HepG2 (cell line): ENCODE measurements at regions not wholly inside any gene's neighbourhood (a gene's known extent, or its start where the extent isn't known, plus 50 kb on each side); places are given as distances from the start of the nearest gene placed in this dataset.

ENCODE experiments used
- ATAC-seq: fragments of 200-7000 bp; cut with Tn5 transposase; 3 replicates; pipeline ENCODE4 v1.9.1; 2020; ENCODE audit warnings: mild to moderate bottlenecking, moderate library complexity
- BruUV-seq: library from RNA; stranded (reverse); fragments of 400-500 nt; replicated peaks from 2 replicates; lab custom pipeline; 2021; lab: Mats Ljungman, UMichigan
- CTCF ChIA-PET: fragments of 300-600 bp; formaldehyde crosslinking; extraction: SDS; loops from one replicate; lab custom pipeline; 2021; ENCODE audit warnings: low total read pairs, inconsistent platforms, low intra/inter-chr PET ratio; lab: Yijun Ruan, JAX
- POLR2A ChIA-PET: fragments of 350-600 bp; sonication (Branson Sonifier 250); formaldehyde crosslinking; loops from one replicate; lab custom pipeline; 2020; ENCODE audit warnings: antibody characterized with exemption, inconsistent platforms; lab: Yijun Ruan, JAX
- DNase-seq: peaks from one replicate; pipeline ENCODE4 v3.0.0-alpha.2; 2015; ENCODE audit warnings: low spot score
- FAIRE-seq: peaks from 3 replicates; lab custom pipeline; 2011; peaks lifted over from hg19 to GRCh38; lab: Jason Lieb, UNC
- H2AFZ ChIP-seq: one replicate; pipeline ENCODE4 v1.6.1; 2011; ENCODE audit warnings: low read length, inconsistent platforms
- H3K27ac ChIP-seq: fragments of 300-600 bp; 3 replicates; pipeline ENCODE4 v1.8.0; 2011; ENCODE audit warnings: mixed run types, mild to moderate bottlenecking, mixed read lengths, low read length, inconsistent platforms; ENCODE audit not compliant: insufficient read depth; ENCODE audit errors: extremely low read length
- H3K27me3 ChIP-seq, 2 experiments: fragments of 200-600 bp in 1 of 2; 2 replicates in 1 of 2; 3 replicates in 1 of 2; pipeline versions ENCODE4 v1.6.0 to v1.8.0; 2011; ENCODE audit warnings: low read length in 2 of 2, mild to moderate bottlenecking in 2 of 2, moderate library complexity in 2 of 2, inconsistent platforms in 1 of 2; ENCODE audit not compliant: insufficient read depth in 2 of 2, control insufficient read depth in 1 of 2
- H3K36me3 ChIP-seq, 2 experiments: fragments of 200-600 bp in 1 of 2; replicated peaks in 1 of 2; 2 replicates in 1 of 2; 3 replicates in 1 of 2; pipeline versions ENCODE4 v1.5.1 to v1.8.0; 2011; ENCODE audit warnings: low read length in 2 of 2, inconsistent platforms in 1 of 2; ENCODE audit not compliant: insufficient read depth in 2 of 2, control insufficient read depth in 1 of 2
- H3K4me1 ChIP-seq: 2 replicates; pipeline ENCODE4 v1.5.1; 2012; ENCODE audit warnings: low read length, inconsistent platforms; ENCODE audit not compliant: insufficient read depth
- H3K4me2 ChIP-seq: 2 replicates; pipeline ENCODE4 v1.6.0; 2011; ENCODE audit warnings: low read depth, low read length, inconsistent platforms
- H3K4me3 ChIP-seq, 3 experiments: fragments of 200-600 bp in 1 of 3; sonication (generic), shearing (Covaris generic) in 1 of 3; replicated peaks in 1 of 3; 2 replicates each; pipeline ENCODE4 v1.5.1; 2011 to 2016; ENCODE audit warnings: low read length in 3 of 3, inconsistent platforms in 2 of 3, low read depth in 2 of 3, mild to moderate bottlenecking in 2 of 3, control low read depth in 1 of 3, mixed read lengths in 1 of 3; ENCODE audit not compliant: insufficient read depth in 1 of 3
- H3K79me2 ChIP-seq: one replicate; pipeline ENCODE4 v1.6.1; 2011; ENCODE audit warnings: low read length, inconsistent platforms; ENCODE audit not compliant: insufficient read depth
- H3K9ac ChIP-seq: 2 replicates; pipeline ENCODE4 v1.6.0; 2011; ENCODE audit warnings: mild to moderate bottlenecking, low read depth, low read length, inconsistent platforms; ENCODE audit not compliant: insufficient read depth
- H3K9me3 ChIP-seq: 2 replicates; pipeline ENCODE4 v1.5.1; 2012; ENCODE audit warnings: mild to moderate bottlenecking, low read length
- H4K20me1 ChIP-seq: 2 replicates; pipeline ENCODE4 v1.6.0; 2011; ENCODE audit warnings: inconsistent platforms, mild to moderate bottlenecking, low read length, moderate library complexity; ENCODE audit not compliant: insufficient read depth
- EED ChIP-seq: sonication (generic); formaldehyde crosslinking; IDR thresholded peaks from 2 replicates; pipeline ENCODE4 v1.5.0; 2020; ENCODE audit warnings: mild to moderate bottlenecking, missing genetic modification reagents
- HMG20B ChIP-seq: conservative IDR thresholded peaks from 2 replicates; pipeline ENCODE4 v1.6.1; 2016; ENCODE audit warnings: missing genetic modification reagents, missing compliant biosample characterization
- HMGA1 ChIP-seq: sonication (generic); formaldehyde crosslinking; conservative IDR thresholded peaks from 2 replicates; pipeline ENCODE4 v1.4.0; 2020; ENCODE audit warnings: missing genetic modification reagents
- HOXA9 ChIP-seq: sonication (generic); formaldehyde crosslinking; IDR thresholded peaks from 2 replicates; pipeline ENCODE4 v1.8.1; 2022; ENCODE audit warnings: missing genetic modification reagents, mild to moderate bottlenecking, moderate library complexity, borderline replicate concordance
- KDM5B ChIP-seq: sonication (generic); formaldehyde crosslinking; IDR thresholded peaks from 2 replicates; pipeline ENCODE4 v1.4.0; 2020; ENCODE audit warnings: missing genetic modification reagents, mild to moderate bottlenecking, borderline replicate concordance
- MAFF ChIP-seq: IDR thresholded peaks from 2 replicates; pipeline ENCODE4 v1.6.1; 2011; ENCODE audit warnings: low read depth, low read length, improper control_type of control experiment
- ZFAT ChIP-seq: sonication (generic); formaldehyde crosslinking; conservative IDR thresholded peaks from 2 replicates; pipeline ENCODE4 v1.8.1; 2023; ENCODE audit warnings: missing genetic modification reagents, inconsistent platforms
- ZNF546 ChIP-seq: sonication (generic); formaldehyde crosslinking; conservative IDR thresholded peaks from 2 replicates; pipeline ENCODE4 v1.8.1; 2023; ENCODE audit warnings: mild to moderate bottlenecking, missing genetic modification reagents
- ZNF678 ChIP-seq: sonication (generic); formaldehyde crosslinking; IDR thresholded peaks from 2 replicates; pipeline ENCODE4 v1.4.0; 2020; ENCODE audit warnings: mild to moderate bottlenecking, missing genetic modification reagents
- WGBS: methylation state at CpG from one replicate; pipeline ENCODE4 v1.1.6; 2017; ENCODE audit warnings: low lambda C conversion rate; 5-methylcytosine and 5-hydroxymethylcytosine counted together
- in situ Hi-C: cut with HindIII; loops from 2 replicates; pipeline ENCODE4 v1.10.0; 2017; ENCODE audit warnings: low pct_unique_long_range_greater_than_20kb; ENCODE audit not compliant: extremely low pct_ligation_motif_present
- intact Hi-C: fragments of 100-400 bp; cut with micrococcal nuclease; formaldehyde crosslinking; loops from one replicate; pipeline ENCODE4 v1.10.0; 2022; ENCODE audit not compliant: unreplicated experiment
- TF ChIP-seq, protein P1 (sequence below): sonication (generic); formaldehyde crosslinking; IDR thresholded peaks from 2 replicates; pipeline ENCODE4 v1.4.0; 2020; ENCODE audit warnings: missing genetic modification reagents
- TF ChIP-seq, protein P2 (sequence below): sonication (generic); formaldehyde crosslinking; IDR thresholded peaks from 2 replicates; pipeline ENCODE4 v1.9.0; 2022; ENCODE audit warnings: missing genetic modification reagents, mild to moderate bottlenecking, borderline replicate concordance
- TF ChIP-seq, protein P3 (sequence below): sonication (generic); formaldehyde crosslinking; IDR thresholded peaks from 2 replicates; pipeline ENCODE4 v1.8.1; 2023; ENCODE audit warnings: mild to moderate bottlenecking, moderate library complexity, missing genetic modification reagents
- TF ChIP-seq, protein P4 (sequence below): IDR thresholded peaks from 2 replicates; pipeline ENCODE4 v1.6.1; 2016; ENCODE audit warnings: missing biosample characterization, missing genetic modification reagents, low read depth

DNA sequence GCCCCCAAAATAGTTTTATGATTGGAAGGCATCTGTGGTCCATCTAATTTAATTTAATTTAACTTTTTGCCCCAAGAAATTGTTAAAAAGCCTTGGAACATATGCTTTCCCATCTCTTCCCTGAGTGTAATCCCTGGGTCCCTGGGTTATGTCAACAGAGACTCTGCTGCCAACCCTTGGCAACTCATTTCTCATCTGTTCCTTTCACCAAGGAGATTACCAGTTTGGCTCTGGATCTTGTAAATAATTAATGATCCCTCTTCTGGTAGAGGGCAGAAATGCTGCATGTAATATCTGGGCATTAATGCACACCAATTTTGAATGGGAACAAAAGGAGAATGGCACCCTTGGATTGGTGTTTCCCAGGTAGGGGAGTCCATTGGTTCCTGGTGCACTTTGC, 514.2 kb downstream of the CCSER2 start:
- Histone ChIP-seq H3K27me3 (0 out of 5 replicates have a peak, but pooled peaks cover 0 to 3% of the 10 kb centered on the region in 2 experiments), H3K4me1 (no peaks in the 10 kb centered on the region), H3K4me3 (no peak overlapping the region), H3K4me2 (no peak overlapping the region), H2AFZ (no peak overlapping the region), H3K9ac (no peak overlapping the region), H3K9me3 (no peaks in the 10 kb centered on the region), H3K27ac (no peak overlapping the region), H4K20me1 (no peaks in the 10 kb centered on the region), H3K79me2 (no peaks in the 10 kb centered on the region), H3K36me3 (no peaks in the 10 kb centered on the region)
- FAIRE-seq = no peak
- BruUV-seq = no TSS peak
- intact Hi-C loops = no loop called here
- in situ Hi-C loops = no loop called here
- CTCF ChIA-PET = no interaction called here
- DNase-seq = no peak
- POLR2A ChIA-PET = no interaction called here
- TF ChIP-seq KDM5B (CRISPR knock-in tag) = no peak
- ATAC-seq = no peak

DNA sequence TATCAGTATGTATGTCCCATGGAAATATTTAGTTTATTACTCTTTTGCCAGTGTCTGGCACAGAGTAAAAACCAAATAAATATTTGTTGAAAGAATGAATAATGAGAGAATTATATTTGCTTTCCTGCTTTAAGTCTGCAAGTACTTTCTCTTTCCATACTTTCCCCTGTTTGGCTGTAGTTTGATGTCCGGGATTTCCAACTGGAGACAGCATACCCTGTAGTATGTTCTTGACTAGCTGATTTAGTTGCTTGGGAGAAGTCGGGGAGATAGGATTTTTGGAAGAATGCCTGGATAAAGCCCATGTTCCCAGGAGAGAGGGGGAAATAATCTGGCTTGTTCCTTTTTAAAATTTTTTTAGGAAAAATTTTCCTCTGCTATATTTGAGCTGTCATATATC, 516.1 kb downstream of the CCSER2 start:
- in situ Hi-C loops (no loop called here), intact Hi-C loops (no loop called here)
- TF ChIP-seq ZNF546 (CRISPR knock-in tag) (no peak), EED (CRISPR knock-in tag) (no peak), HOXA9 (CRISPR knock-in tag) (no peak), ZFAT (CRISPR knock-in tag) (no peak), MAFF (no peak), HMG20B (CRISPR knock-in tag) (no peak), HMGA1 (CRISPR knock-in tag) (no peak), ZNF678 (CRISPR knock-in tag) (no peak)
- TF ChIP-seq, protein P1, sequence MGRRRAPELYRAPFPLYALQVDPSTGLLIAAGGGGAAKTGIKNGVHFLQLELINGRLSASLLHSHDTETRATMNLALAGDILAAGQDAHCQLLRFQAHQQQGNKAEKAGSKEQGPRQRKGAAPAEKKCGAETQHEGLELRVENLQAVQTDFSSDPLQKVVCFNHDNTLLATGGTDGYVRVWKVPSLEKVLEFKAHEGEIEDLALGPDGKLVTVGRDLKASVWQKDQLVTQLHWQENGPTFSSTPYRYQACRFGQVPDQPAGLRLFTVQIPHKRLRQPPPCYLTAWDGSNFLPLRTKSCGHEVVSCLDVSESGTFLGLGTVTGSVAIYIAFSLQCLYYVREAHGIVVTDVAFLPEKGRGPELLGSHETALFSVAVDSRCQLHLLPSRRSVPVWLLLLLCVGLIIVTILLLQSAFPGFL = no peak
- TF ChIP-seq, protein P2, sequence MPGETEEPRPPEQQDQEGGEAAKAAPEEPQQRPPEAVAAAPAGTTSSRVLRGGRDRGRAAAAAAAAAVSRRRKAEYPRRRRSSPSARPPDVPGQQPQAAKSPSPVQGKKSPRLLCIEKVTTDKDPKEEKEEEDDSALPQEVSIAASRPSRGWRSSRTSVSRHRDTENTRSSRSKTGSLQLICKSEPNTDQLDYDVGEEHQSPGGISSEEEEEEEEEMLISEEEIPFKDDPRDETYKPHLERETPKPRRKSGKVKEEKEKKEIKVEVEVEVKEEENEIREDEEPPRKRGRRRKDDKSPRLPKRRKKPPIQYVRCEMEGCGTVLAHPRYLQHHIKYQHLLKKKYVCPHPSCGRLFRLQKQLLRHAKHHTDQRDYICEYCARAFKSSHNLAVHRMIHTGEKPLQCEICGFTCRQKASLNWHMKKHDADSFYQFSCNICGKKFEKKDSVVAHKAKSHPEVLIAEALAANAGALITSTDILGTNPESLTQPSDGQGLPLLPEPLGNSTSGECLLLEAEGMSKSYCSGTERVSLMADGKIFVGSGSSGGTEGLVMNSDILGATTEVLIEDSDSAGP (CRISPR knock-in tag) = no peak
- TF ChIP-seq, protein P3, sequence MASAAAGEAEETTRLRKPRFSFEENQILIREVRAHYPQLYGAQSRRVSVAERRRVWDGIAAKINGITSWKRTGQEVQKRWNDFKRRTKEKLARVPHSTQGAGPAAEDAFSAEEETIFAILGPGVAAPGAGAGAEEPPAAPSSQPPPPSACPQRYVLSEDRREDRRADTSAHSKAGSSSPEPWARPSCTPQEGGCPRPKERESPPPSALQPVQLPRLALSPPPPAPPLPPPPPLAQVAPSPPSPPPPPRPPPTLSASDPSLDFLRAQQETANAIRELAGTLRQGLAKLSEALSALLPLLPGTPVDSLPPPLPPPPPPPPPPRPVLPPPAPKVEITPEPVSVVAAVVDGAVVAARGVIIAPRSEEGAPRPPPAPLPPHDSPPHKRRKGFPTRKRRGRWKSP (CRISPR knock-in tag) = no peak
- TF ChIP-seq, protein P4, sequence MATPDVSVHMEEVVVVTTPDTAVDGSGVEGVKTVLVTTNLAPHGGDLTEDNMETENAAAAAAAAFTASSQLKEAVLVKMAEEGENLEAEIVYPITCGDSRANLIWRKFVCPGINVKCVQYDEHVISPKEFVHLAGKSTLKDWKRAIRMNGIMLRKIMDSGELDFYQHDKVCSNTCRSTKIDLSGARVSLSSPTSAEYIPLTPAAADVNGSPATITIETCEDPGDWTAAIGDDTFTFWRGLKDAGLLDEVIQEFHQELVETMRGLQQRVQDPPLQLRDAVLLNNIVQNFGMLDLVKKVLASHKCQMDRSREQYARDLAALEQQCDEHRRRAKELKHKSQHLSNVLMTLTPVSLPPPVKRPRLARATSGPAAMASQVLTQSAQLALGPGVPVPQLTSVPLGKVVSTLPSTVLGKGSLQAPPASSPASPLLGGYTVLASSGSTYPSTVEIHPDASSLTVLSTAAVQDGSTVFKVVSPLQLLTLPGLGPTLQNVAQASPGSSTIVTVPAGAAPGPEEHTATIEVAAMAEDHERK (CRISPR knock-in tag) = no peak
- ChIA-PET POLR2A (no interaction called here), CTCF (no interaction called here)
- H3K27me3 ChIP-seq = no peaks in the 10 kb centered on the region
- H3K4me2 ChIP-seq = no peak overlapping the region
- FAIRE-seq = no peak
- H3K9ac ChIP-seq = no peak overlapping the region
- H3K79me2 ChIP-seq = no peaks in the 10 kb centered on the region
- ATAC-seq = no peak
- no peaks in the 10 kb centered on the region for H4K20me1 ChIP-seq
- H3K9me3 ChIP-seq = no peaks in the 10 kb centered on the region
- no peak for DNase-seq
- no peak overlapping the region for H2AFZ ChIP-seq
- H3K36me3 ChIP-seq = no peaks in the 10 kb centered on the region
- WGBS = 0% methylated on average over 2 of the region's 2 CpGs
- BruUV-seq = no TSS peak
- H3K4me3 ChIP-seq = no peak overlapping the region
- no peak overlapping the region for H3K27ac ChIP-seq
- H3K4me1 ChIP-seq = no peaks in the 10 kb centered on the region
